NCI-H146 (cell line): ENCODE measurements at regions not wholly inside any gene's neighbourhood (a gene's known extent, or its start where the extent isn't known, plus 50 kb on each side); places are given as distances from the start of the nearest gene placed in this dataset.
"Not testable (repeated sequence)": the region's sequence is repeated elsewhere in the genome, so short reads cannot be mapped to it uniquely, and the experiment has no call there.

Experiments
- DNase-seq: peaks from one replicate; lab custom pipeline; 2025; lab: John Stamatoyannopoulos, UW

DNA sequence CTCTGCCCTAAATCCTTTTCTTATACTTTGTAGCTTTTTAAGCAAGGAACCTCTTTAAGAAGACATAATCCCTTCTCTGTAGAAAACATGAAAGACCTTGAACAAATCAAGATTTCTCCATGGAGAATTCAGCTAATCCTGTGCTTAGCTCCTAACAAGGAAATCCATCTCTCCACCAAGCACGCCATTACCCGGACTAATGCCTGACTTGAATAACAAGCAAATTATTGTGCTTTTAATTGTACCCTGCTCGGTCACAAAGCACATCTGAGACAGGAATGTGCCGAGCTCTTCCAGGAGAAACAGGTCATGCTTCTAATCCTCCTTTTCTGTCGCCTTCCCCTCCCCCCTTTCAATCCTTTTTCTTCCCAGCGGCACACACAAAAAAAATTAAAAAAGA is 141.3 kb downstream of the PSAT1 start:
- peak; percentile 22 for DNase-seq

DNA sequence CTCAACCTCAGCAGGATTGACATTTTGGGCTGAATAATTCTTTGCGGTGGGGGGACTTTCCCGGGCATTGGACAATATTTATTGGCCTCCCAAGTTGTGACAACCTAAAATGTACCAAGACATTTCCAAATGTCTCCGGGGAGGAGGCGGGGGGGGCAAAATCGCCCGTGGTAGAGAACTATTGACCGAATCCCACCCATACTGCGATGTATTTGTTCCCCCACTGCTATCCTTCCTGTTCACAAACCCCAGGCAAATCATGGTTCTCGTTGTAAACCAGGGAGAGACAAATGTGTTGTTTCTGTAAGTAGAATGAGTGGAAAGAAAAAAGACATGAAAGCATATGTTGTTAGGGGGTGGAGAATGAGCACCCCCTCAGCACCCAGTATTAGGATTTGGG is 141.9 kb downstream of the PSAT1 start:
- no peak for DNase-seq

DNA sequence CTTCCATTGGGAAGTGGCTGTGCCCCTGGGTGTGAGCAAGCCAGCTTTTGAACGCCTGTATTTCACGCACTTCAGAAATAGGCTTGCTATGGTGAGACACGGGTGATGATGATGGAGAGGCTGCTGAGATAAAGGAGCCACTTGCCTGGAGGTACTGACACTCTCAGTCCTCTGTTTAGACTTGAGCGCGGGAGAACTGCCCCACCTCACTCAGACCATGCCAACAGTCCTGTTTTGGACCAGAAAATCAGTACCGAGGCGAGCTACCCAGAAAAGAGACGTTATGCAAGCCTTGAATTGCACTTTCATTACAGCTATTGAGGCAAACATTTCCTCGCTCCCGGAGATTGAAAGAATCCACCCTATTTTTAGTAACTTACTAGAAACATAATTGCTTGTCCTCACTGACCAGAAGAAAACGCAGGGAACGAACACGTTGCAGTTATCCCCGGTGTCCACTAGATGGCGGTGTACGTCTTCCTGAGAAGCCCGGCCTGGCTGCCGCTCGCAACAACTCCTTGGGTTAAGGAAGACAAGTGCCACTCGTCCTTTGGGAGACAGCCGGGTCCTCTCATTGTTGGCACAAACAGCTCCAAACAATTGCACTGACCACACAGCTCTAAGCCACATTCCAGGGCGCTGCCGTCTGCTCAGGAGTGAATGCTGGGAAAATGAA is 142.4 kb downstream of the PSAT1 start:
- peak; percentile 82 for DNase-seq

DNA sequence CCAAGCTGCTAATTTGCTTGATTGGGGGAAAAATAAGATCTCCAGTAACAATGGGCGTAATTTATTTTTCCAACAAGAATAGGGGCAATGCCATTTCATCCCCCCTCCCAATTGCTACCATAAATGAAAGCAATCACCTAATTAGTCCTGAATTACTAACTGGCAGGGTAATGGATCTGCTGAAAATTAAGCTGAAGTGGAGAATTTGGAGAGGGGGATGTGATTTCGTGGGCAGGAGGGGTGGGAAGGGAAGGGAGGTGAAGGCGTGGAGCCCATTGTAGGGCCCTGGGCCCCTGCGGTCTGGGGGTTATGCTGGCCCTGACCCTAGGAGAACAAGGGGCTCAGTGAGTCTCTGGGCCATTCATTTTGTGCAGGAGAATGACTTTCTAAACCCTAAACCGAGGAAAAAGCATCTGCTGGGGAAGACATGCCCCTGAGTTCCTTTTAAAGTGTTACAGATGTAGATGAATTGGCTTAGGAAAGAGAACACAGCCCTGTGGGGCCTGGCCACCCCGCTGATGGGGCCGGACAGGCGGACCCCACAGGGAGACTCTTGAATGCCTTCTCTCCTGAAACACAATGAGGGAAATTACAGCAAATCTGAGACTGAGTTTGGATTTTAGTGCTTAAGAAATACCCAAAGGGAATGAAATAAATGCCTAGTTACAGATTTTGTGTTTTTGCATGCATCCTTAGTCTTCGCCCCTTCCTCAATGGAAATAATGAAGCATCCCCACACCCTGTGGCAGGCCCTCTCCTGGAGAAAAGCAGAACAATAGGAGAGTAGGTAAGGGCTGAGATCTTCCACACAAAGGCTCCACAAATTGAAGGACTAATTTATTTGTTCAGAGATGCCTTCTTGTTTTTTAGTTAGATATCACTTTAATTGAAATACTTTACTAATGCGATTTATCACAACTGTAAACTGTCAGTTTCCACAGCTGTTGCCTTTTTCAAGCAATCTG is 143.2 kb downstream of the PSAT1 start:
- no peak for DNase-seq

DNA sequence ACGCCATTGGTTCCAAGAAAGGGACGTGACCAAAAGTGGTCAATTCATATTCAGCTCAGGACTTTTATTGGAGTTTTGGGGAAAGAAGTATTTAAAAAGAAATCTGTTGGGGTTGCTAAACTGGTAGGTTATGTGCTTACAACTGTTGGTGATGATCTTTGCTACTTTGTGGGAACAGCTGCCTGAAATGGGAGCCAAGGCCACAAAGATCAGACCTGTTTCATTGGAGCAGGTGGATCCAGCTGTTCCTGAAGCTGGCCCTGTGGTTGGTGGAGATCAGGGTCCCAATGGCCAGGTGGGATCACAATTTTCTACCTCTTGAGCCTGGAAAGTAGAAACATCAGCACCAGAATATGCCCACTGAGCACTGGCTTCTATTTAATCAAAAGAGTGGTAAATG is 144.5 kb downstream of the PSAT1 start:
- DNase-seq: no peak

DNA sequence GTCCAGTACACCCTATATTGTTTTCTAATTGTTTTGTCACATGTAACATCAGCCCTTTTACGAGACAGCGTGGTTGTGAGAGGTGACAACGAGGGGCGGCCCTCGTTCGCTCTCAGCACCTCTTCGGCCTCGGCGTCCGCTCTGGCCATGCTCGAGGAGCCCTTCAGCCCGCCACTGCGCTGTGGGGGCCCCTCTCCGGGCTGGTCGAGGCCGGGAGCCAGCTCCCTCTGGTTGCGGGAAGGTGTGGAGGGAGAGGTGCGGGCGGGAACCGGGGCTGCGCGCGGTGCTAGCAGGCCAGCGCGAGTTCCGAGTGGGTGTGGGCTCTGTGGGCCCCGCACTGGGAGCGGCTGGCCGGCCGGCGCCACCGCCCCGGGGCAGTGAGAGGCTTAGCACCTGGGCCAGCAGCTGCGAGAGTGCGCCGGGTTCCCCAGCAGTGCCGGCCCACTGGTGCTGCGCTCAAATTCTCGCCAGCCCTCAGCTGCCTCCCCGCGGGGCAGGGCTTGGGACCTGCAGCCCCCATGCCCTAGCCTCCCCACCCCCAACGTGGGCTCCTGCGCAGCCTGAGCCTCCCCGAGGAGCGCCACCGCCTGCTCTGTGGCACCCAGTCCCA is 145.0 kb downstream of the PSAT1 start:
- DNase-seq: no peak

DNA sequence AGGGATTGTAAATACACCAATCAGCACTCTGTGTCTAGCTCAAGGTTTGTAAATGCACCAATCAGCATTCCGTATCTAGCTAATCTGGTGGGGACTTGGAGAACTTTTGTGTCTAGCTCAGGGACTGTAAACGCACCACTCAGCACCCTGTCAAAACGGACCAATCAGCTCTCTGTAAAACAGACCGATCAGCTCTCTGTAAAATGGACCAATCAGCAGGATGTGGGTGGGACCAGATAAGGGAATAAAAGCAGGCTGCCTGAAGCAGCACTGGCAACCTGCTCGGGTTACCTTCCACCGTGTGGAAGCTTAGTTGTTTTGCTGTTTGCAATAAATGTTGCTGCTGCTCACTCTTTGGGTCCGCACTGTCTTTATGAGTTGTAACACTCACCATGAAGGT is 145.7 kb downstream of the PSAT1 start:
- DNase-seq: not testable (repeated sequence)

DNA sequence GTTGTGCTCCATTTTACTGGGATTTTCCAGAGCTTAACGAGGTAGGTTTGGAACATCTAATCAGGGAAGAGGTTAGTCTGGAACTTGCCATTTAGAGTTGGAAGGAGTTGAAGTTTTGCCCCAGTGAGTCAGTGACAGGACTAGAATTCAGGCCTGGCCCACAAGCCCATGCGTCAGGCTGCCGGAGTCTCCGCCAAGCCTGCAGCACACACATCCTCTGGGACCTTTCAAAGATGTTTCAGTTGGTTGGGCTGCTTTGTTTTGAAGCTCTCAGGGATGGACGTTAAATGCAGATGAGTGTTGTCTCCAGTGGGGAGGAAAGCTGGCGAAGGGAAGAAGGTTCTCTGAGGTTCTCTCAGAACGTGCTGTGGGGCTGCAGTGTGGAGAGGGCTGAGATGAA is 147.0 kb downstream of the PSAT1 start:
- no peak for DNase-seq

DNA sequence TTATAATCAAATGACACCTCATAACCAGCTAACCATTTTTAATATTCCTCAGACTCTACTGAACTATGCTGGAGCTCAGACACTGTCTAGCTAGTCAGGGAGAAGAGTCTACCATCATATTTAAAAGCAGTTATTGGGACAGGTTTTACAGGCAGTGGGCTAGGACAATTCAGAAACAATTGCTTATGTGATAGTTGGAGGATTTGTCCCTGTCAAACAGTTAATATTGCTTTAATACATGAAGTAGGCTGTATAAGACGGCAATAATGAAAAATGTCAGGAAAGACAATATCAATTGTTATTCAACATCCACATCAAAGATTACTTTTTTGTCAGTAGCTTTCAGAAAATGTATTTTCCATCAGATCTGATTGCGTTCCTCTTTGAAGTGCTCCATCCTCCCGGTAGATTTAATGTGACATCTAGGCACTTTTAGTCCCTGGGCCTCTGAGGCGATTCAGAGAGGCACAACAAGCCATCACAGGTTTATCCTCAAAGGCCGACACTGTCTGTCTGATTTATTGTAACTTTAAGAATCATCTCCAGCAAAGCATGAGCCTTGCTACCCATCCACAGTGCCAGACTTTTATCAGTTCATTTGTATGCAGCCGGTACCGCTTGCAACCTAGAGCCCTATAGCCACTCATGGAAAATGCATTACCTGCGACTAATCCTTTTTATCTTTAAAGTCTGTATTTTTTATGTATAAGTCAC is 152.2 kb downstream of the PSAT1 start:
- no peak for DNase-seq

DNA sequence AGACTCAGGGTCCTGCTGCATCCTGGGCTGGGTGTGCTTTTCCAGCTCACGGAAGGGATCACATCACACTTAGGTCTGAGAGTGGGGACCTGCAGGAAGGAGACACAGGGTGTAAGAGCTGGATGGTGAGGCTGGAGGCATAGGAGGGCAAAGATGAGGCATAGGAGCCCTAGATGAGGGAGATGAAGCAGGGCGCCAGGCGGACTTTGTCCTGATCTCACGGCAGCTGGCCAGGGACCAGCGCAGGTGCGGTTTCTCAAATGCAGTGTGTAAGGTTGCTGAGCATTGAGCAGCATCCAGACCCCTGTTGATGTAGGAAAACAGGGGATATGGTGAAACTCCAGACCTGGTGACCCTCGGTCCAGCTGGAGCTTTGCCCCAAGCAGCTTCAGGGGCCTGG is 156.5 kb downstream of the PSAT1 start:
- DNase-seq: peak; percentile 18

DNA sequence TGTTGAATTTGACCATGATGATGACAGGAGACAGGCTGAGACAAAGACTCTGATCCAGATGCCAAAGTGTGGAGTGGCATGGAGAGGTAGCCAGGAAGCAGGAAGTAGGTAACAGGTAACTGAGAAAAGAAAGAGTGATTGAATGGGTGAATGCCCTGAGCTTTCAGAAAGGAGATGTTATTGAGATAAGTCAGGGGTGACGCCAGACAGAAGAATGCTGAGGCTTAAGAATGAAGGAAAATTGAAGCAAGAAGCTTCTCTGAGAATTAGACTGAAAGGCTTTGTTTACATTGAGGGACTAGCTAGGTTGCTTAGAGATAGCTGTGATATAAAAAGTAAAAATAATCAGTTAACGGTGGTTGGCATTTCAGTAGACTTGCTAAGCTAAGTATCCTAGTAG is 165.7 kb downstream of the PSAT1 start:
- no peak for DNase-seq

DNA sequence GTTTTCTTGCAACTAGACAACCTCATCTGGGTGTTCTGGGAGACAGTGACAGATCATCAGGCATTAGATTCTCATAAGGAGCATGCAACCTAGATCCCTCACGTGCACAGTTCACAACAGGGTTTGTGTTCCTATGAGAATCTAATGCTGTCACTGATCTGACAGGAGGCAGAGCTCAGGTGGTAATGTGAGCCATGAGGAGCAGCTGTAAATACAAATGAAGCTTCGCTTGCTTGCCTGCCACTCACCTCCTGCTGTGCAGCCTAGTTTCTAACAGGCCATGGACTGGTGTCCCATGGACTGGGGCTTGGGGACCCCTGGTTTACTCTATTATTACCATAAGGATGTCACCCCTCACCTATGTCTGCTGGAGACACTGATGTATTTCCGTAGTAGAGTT is 166.8 kb downstream of the PSAT1 start:
- DNase-seq: peak; percentile 4

DNA sequence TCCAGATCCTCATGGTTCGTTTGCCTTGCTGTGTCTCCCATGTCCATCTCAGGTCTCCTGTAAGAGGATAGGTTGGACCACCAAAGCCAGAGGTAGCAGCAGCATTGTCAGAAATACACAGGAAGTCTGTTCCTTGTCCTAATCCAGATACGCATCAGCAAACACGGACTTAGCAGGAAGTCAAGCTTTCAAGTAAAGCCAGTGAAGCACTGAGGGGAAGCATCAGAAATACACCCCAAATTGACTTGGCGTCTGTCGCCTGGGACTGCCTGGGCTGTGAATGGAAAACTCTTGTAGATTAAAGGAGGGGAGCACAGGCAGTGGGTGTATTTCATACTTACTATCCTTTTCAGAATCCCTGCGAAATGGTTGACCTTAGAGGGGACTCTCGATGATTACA is 171.3 kb downstream of the PSAT1 start:
- no peak for DNase-seq

DNA sequence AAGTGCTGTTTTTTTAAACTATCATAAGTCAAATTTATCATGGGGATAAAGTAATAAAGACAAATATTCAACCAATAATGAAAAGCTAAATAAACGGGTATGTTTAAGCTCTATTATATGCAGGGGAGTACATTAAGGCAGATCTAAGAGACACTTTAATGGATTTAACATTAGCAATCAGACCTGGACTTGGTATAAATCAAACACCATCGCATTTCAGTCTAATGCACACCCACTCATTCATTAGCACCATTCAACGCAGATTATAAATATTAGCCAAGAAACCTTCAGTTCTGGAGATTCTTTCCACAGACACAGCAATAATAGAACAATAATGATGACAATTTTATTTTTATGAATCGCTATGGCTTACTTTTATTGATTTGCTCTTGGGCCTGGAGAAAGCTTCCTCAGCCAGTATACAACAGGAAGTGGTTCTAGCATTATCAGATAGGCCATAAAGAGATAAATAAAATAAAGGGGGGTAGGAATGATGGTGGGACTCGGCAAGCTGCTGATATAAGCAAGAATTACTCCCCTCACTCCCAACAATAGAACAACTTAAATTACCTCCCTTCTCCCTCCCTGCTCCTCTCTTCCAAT is 172.2 kb downstream of the PSAT1 start:
- no peak for DNase-seq

DNA sequence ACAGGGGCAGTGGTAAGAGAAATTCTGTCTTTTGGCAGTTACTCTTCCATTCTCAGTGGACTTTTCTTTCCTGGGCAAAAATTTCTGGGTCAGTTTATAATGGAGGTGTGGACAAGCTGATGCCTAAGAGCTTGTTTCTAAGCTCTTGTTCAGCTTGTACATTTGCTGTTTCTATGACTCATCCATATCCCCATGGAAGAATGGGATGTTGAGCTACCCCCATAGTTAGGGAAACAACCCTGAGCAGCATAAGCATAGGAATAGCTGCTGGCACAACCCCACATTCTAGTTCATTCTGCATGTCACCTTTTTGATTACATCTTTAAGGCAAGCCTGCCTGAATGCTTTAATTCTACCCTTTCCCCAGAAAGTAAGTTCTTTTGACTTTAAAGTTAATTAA is 173.3 kb downstream of the PSAT1 start:
- no peak for DNase-seq

DNA sequence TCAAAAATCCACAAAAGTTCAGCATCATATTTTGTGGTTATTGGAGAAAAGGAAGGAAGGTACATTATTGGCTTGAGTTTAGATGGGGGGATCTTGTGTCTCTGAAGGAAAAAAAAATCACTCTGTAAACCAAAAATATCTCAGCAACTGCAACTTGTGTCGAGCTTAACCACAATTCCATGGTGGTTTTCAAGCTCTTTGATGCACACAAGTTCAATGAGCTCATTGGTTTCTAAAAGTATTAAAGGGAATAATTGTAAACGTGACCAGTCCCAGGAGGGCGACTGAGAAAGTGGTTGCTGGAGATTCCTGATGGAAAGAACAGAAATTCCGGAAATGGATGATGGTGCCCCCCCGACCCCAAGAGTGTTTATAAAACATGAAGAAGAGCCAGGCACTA is 173.8 kb downstream of the PSAT1 start:
- DNase-seq: no peak

DNA sequence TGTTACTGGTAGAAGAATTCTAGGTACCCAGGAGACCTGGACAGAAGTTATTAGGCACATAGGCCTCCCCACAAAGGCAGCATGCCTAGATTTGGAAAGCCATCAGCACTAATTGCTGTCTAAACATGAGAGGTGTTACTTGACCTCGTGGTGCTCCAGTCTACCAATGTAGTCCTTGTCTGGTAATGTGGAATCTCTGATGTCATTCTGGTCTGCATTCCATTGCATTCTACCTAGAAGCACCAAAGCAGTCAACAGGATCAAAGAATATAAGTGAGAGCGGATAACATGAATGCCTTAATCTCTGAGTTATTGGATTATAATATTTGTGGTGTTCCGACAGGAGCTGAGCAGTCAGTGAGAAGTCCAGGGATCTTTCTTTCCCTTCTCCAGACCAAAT is 175.2 kb downstream of the PSAT1 start:
- no peak for DNase-seq

DNA sequence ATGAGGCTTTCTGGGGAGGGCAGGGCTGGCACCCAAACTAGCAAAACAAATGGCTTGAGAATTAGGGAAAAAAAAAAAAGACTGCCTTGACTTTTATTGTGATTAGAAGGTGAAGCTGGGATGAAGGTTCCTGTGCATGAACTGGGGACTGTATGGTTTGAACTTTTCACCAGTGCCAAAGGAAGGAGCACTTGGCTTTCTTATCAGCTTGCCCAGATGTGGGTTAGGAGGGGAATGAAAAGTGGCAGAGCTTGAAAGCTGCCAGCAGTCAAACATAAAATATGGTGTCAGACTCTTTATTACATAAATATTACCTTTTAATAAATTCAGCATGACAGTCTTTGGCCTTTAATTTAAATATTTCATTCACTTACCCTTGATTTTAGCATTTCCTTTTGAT is 182.5 kb downstream of the PSAT1 start:
- DNase-seq: no peak

DNA sequence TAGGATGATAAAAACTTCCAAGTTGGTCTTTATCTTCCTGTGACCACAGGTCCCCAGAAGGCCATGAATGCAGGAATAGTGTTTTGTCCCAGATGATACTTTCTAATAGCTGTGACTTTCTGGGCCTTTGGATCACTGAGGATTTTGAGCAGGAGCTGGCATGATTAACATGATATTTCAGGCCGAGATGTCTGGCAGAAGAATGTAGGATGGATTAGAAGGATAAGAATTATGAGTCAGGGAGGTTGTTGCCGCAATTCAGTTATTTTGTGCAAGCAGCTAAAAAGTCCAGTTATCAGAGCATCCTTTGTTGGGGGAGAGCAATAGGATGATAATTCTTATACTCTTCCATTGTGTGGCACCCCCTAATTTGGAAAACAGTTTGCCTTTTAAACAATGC is 189.7 kb downstream of the PSAT1 start:
- no peak for DNase-seq

DNA sequence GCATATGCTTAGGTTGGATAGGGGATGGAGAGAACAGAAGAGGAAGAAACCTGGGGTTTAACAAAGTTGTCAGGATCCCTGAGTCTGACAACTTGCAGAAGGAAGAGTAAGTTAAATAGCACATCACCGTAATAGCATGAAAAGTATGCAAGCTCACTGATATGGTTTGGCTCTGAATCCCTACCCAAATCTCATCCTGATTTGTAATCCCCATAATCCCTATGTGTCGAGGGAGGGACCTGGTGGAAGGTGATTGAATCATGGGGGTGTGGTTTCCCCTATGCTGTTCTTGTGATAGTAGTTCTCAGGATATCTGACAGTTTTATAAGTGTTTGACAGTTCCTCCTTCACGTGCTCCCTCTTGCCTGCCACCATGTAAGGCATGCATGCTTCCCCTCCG is 193.3 kb downstream of the PSAT1 start:
- no peak for DNase-seq

DNA sequence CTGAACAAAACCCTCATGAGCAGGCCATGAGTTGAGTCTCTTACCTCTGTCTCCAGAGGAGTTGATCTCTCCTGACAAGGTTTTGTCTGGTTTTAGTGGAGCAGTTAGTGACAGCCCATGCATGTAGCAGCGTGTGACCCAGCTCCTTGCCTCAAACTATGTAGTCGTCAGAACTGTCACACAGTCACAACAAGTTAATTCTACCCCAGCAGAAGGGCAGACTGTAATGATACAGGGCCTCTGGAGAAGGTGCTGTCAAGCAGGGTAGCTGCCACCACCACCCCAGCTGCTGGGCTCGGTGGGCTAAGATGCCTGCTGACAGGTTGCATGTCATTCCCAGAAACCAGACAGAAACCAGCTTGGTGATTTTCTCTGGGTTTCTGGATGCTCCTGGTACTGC is 194.5 kb downstream of the PSAT1 start:
- no peak for DNase-seq

DNA sequence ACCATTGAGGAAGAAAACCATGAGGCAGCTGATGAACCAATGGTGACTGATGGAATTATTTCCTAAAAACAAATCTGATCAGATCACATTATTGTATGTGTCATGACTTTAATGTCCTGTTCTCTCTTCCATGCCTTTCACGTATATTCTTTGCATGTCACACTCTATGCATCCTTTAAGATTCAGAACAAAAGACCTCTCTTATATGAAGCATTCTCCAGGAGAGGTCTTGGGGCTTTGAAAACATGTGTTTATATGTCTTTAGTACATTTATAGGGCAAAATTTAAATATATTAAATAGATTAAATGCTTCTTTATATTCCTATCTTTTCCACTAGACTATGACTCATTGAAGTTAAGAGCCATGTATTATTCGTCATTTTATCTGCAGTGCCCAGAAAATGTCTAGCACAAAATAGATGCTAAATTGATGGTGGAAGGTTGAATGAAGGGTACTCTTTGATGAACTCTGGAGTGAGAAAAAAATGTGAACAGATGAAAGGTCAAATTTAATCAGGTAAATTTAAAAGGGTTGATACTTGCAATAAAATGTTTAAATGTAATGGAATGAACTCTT is 196.3 kb downstream of the PSAT1 start:
- no peak for DNase-seq
